ENCODE measurements at regions not wholly inside any gene's neighbourhood (a gene's known extent, or its start where the extent isn't known, plus 50 kb on each side); places are given as distances from the start of the nearest gene placed in this dataset.
"Not testable (repeated sequence)": the region's sequence is repeated elsewhere in the genome, so short reads cannot be mapped to it uniquely, and the experiment has no call there.

DNA sequence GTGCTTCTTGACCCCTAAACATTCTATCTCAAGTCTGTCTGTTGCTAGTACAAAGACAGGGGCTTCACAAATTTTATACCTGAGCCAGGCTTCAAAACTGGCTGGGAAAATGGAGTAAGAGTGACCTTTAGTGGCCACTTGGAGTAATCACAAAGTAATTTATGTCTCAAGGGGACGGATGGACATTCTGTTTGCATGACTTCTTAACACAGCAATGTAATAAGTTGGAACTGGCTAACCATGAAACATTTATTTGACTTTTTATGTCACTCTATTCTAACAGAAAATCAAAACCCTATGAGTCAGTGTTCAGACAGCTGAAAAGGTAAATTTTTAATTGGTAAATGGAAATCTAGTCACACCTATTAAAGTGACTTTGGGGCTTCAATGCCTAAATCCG lies 600.6 kb downstream of the ANKRD50 start:
- no peaks in the 10 kb centered on the region for H3K9me3 Mint-ChIP-seq
- peaks cover 8% of the 10 kb centered on the region for H3K27me3 Mint-ChIP-seq
- H3K36me3 Mint-ChIP-seq, result no peaks in the 10 kb centered on the region
- no peak for DNase-seq
- H3K4me1 Mint-ChIP-seq, result no peaks in the 10 kb centered on the region
- H3K27ac Mint-ChIP-seq, result no peak overlapping the region
- H3K4me3 Mint-ChIP-seq, result no peak overlapping the region

DNA sequence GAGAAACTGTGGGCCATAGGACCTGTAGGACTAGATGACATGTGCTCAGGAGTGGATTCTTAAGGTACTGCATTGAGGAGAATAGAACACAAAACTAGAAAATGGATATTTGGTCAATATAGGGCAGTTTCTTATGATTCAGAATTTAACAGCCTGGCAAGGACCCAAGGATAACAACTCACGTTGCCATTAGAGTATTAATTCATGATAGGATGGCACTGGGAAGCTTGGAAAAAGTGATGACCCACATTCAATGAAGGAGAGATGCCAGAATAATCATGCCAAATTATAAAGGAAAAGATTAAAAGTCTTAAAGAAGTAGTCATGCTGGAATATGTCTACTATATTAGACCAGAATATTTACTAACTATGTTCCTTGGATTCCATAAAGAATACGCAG lies 594.5 kb downstream of the ANKRD50 start:
- no peak overlapping the region for H3K4me3 Mint-ChIP-seq
- no peaks in the 10 kb centered on the region for H3K4me1 Mint-ChIP-seq
- H3K27me3 Mint-ChIP-seq, result peaks cover 2% of the 10 kb centered on the region
- H3K36me3 Mint-ChIP-seq, result no peaks in the 10 kb centered on the region
- no peak for DNase-seq
- no peak overlapping the region for H3K27ac Mint-ChIP-seq
- no peaks in the 10 kb centered on the region for H3K9me3 Mint-ChIP-seq

DNA sequence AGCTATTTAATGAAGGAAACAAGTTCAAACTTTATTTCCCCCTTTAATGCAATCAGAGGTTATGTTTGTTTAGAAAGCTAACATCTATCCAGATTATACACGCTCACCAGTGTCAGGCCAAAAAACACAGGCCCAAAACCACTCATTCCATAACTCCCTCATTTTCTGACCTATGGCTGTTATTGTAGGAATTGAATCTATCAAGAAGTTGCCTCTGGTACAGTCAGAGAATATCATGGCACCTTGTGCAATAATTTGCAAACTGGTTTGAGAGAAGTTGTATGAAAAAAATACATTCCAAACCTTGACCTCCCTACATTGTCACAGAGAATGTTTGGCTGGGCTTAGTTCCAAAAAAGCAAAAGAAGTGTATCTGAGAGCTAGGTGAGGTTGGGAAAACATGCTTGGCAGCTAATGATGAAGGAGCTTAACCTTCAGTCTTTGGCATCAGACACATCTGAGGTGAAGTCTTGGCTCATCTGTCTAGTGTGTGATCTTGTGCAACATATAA lies 591.0 kb downstream of the ANKRD50 start:
- Mint-ChIP-seq H3K4me1 (no peaks in the 10 kb centered on the region), H3K27ac (no peak overlapping the region), H3K27me3 (no peaks in the 10 kb centered on the region), H3K36me3 (no peaks in the 10 kb centered on the region), H3K9me3 (no peaks in the 10 kb centered on the region), H3K4me3 (no peak overlapping the region)
- no peak for DNase-seq

DNA sequence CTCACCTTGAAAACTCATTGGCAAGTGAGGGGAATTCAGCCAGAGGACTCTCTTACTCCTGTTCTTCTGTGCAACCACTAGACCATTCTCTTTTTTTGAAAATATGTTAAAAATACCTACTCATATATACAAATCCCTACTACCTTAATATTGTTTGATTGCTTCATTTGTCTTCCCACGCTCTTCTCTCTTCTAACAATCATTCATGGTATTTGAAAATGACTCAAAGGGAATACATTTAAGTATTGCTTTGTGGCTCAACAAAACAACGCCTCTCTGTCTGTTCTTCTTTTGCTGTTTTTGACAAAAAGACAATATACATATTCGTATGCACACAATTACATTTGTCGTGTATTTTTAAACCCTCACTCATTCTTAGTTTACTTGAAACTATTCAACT lies 589.4 kb downstream of the ANKRD50 start:
- H3K36me3 Mint-ChIP-seq, result no peaks in the 10 kb centered on the region
- DNase-seq, result no peak
- H3K4me1 Mint-ChIP-seq, result no peaks in the 10 kb centered on the region
- H3K4me3 Mint-ChIP-seq, result no peak overlapping the region
- H3K27me3 Mint-ChIP-seq, result no peaks in the 10 kb centered on the region
- no peaks in the 10 kb centered on the region for H3K9me3 Mint-ChIP-seq
- no peak overlapping the region for H3K27ac Mint-ChIP-seq

DNA sequence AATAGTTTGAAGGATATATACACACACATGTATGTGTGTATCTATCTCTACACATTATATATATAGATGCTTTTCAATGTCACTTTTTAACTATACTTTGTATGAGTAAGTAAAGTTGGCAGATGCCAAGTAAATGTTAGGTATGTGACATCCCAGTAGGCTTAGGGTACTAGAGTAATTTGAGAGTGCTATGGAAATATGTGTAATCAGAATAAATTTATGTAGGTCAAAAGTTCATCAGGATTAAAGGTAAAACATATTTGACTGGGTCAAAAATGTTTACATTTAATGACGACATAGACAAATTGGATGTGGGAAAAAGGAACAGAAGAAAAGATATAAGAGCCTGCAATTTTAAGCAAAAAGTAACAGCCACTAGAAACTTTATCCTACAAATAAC lies 588.8 kb downstream of the ANKRD50 start:
- Mint-ChIP-seq H3K4me3 (no peak overlapping the region), H3K9me3 (peaks cover 4% of the 10 kb centered on the region), H3K27ac (no peak overlapping the region), H3K27me3 (no peaks in the 10 kb centered on the region), H3K4me1 (no peaks in the 10 kb centered on the region), H3K36me3 (no peaks in the 10 kb centered on the region)
- no peak for DNase-seq

DNA sequence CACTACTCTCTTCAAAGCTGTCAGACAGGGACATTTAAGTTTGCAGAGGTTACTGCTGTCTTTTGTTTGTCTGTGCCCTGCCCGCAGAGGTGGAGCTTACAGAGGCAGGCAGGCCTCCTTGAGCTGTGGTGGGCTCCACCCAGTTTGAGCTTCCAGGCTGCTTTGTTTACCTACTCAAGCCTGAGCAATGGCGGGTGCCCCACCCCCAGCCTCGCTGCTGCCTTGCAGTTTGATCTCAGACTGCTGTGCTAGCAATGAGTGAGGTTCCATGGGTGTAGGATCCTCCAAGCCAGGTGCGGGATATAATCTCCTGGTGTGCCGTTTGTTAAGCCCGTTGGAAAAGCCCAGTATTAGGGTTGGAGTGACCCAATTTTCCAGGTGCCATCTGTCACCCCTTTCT lies 581.2 kb downstream of the ANKRD50 start:
- not testable (repeated sequence) for H3K27me3 Mint-ChIP-seq, DNase-seq, H3K27ac Mint-ChIP-seq, H3K36me3 Mint-ChIP-seq, H3K4me1 Mint-ChIP-seq, H3K4me3 Mint-ChIP-seq
- H3K9me3 Mint-ChIP-seq, result peaks cover 13% of the 10 kb centered on the region

DNA sequence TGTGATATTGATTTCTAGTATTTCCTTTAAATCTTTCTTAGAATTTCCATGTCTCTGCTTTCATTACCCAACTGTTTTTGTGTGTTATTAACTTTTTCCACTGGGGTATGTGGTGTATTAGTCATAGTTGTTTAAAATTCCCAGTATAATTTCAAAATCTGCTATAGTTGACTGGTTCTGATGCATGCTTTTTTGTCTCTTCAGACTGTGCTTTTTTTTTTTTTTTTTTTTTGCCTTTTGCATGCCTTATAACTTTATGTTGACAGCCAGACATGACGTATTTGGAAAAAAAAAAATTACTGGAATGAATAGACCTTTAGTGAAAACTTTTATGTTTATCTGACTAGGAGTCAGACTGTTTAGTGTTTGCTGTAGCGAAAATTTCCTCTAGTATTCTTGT lies 580.4 kb downstream of the ANKRD50 start:
- Mint-ChIP-seq H3K4me1 (no peaks in the 10 kb centered on the region), H3K4me3 (no peak overlapping the region), H3K27ac (no peak overlapping the region), H3K36me3 (no peaks in the 10 kb centered on the region), H3K27me3 (no peaks in the 10 kb centered on the region), H3K9me3 (peaks cover 13% of the 10 kb centered on the region)
- DNase-seq, result no peak

DNA sequence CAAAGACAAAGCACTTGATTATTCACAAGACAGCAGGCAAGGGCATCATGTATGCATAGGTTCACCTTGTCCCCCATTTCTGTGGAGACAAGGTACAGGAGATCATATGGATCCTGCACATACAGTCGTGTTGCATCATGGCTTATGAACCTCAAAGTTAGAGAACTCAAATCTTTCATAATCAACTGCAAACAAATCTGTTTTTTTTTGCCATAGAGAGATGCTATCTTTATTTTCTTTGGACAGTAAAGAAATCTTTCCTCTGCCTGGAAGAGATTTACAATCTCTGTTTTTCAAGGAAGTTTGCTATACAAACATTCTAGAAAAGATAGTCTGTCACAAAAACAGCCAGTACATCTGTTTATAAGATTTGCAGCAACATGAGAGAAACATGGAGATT lies 578.8 kb downstream of the ANKRD50 start:
- Mint-ChIP-seq H3K9me3 (peaks cover 11% of the 10 kb centered on the region), H3K27ac (no peak overlapping the region), H3K27me3 (no peaks in the 10 kb centered on the region), H3K36me3 (no peaks in the 10 kb centered on the region), H3K4me3 (no peak overlapping the region), H3K4me1 (no peaks in the 10 kb centered on the region)
- DNase-seq, result no peak

DNA sequence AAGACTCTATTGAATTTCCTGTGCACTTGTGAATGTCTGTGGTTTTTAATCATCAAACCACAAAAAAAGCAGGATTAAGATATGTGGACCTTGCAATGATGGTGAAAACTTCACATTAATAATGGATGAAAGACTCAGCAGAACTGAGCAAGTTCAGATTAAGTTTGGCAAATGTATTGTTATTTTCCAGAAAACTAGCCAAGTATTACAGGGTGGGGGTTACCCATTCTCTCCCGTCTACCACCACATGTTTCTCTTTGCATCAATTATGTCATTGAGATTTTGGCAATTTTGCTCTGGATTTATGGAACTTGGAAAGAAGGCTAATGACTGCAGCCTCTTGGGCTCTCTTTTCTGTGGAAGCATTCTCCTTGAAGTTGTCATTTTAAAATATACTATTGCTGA lies 577.1 kb downstream of the ANKRD50 start:
- Mint-ChIP-seq H3K4me1 (no peaks in the 10 kb centered on the region), H3K9me3 (peaks cover 11% of the 10 kb centered on the region), H3K27me3 (no peaks in the 10 kb centered on the region), H3K4me3 (no peak overlapping the region), H3K36me3 (no peaks in the 10 kb centered on the region), H3K27ac (no peak overlapping the region)
- no peak for DNase-seq

DNA sequence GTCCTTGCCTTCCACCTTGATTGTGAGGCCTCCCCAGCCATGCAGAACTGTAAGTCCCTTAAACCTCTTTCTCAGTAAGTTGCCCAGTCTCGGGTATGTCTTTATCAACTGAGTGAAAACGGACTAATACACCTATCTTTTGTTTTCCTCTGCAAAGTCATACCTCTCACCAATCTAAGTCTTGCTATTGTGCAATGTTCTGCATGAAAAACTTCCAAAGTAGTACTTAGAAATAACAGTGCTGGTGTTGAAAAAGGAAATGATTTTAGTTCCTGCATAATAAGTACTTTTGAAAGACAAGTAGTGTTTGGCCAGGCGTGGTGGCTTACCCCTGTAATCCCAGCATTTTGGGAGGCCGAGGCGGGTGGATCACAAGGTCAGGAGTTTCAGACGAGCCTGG lies 573.5 kb downstream of the ANKRD50 start:
- Mint-ChIP-seq H3K9me3 (peaks cover 2% of the 10 kb centered on the region), H3K27me3 (no peaks in the 10 kb centered on the region), H3K4me3 (no peak overlapping the region), H3K4me1 (no peaks in the 10 kb centered on the region), H3K27ac (no peak overlapping the region), H3K36me3 (no peaks in the 10 kb centered on the region)
- no peak for DNase-seq

DNA sequence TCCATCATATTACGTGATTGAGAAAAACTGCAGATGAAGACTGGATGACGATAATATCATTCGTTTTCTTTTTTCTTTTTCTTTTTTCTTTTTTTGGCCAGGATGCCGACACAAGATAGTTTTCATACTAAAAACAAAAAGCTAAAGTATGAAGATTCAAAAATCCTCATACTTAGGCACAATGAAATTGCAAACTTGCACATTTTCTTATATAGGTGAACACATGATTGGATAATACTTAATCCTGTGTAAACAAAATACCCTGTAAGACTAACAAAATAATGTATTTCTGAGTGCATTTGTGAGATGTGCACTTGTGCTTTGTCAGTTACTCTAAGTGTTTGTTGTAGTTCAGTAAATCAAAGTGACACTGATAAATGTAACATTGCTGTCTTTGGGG lies 568.9 kb downstream of the ANKRD50 start:
- H3K36me3 Mint-ChIP-seq, result no peaks in the 10 kb centered on the region
- no peaks in the 10 kb centered on the region for H3K27me3 Mint-ChIP-seq
- peaks cover 1% of the 10 kb centered on the region for H3K9me3 Mint-ChIP-seq
- H3K4me3 Mint-ChIP-seq, result no peak overlapping the region
- no peak for DNase-seq
- H3K4me1 Mint-ChIP-seq, result no peaks in the 10 kb centered on the region
- H3K27ac Mint-ChIP-seq, result no peak overlapping the region

DNA sequence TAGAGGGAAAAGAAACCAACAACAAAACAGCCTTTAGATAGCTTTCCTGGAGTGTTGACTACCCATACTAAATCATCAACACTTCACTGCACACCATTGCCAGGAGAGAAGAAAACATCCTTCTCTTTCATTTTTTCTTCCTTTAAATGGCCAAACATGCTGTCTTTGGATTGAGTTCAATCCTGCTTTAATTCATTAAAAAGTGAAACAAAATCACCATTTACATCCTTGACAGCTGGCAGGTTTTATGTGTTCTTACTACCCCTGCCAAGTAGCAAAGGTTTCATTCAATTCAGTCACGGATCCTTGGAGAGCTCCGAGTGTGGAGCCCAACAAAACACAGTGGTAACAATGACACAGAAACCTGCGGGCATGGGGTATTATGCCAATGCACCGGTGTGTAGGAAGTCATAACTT lies 568.3 kb downstream of the ANKRD50 start:
- no peaks in the 10 kb centered on the region for H3K4me1 Mint-ChIP-seq
- no peaks in the 10 kb centered on the region for H3K36me3 Mint-ChIP-seq
- no peak overlapping the region for H3K27ac Mint-ChIP-seq
- H3K4me3 Mint-ChIP-seq, result no peak overlapping the region
- DNase-seq, result no peak
- no peaks in the 10 kb centered on the region for H3K9me3 Mint-ChIP-seq
- H3K27me3 Mint-ChIP-seq, result peaks cover 1% of the 10 kb centered on the region

DNA sequence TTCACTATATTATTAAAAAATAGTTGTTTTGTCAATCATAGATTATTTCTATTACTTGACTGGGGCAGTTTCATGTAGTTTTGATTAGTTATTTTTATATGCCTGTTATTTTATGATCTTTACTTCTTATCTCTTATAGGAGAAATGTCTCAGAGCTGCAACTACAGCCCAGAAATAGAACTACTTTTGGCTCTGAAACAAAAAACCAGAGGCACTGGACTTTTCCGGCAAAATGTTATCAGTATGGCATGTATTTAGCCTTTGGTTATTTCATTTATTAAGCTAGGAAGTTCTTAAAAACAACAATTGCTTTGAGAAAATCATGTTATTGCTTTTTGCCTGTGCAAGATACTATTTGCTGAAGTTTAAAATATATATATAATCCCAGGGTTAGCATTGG lies 566.5 kb downstream of the ANKRD50 start:
- Mint-ChIP-seq H3K4me1 (no peaks in the 10 kb centered on the region), H3K27me3 (peaks cover 3% of the 10 kb centered on the region), H3K9me3 (no peaks in the 10 kb centered on the region), H3K4me3 (no peak overlapping the region), H3K27ac (no peak overlapping the region), H3K36me3 (no peaks in the 10 kb centered on the region)
- DNase-seq, result no peak

DNA sequence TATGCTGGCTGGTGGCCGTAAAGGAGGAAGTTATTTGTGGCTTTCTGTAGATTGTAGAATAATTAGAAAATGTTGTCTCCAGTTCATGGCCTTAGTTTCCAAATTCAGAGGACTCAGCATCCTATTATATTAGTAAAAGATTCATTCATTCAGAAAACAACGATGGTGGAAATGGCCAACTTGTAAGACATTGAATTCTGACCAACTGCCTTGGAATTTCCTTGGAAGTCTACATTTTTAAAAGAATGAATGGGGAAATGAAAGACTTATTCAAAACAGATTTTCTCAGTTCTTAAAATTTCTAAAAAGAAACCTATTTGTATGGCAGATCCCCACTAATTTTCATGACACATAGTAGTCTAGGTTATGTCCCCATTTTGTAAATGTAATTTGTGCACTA lies 561.5 kb downstream of the ANKRD50 start:
- Mint-ChIP-seq H3K4me3 (no peak overlapping the region), H3K9me3 (no peaks in the 10 kb centered on the region), H3K36me3 (no peaks in the 10 kb centered on the region), H3K4me1 (no peaks in the 10 kb centered on the region), H3K27ac (no peak overlapping the region), H3K27me3 (peaks cover 3% of the 10 kb centered on the region)
- no peak for DNase-seq

DNA sequence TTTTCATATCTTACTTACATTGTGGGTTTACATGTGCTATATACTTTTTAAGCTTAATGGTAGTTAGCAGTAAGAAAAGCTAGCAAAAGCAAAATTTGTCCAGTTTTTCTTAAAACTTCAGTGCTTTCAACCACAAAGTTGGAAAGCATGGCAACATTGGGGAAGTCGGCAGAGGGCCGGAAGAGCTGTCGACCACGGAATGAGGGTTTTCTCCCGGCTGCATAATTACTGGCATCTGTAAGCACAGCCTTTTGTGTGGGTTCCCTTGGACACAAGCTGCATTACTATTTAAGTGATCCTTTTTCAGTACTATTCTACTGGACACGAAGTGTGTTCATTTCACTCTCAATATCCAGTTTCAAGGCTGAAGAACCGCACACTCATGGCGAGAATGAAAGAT lies 560.4 kb downstream of the ANKRD50 start:
- no peaks in the 10 kb centered on the region for H3K4me1 Mint-ChIP-seq
- no peaks in the 10 kb centered on the region for H3K9me3 Mint-ChIP-seq
- H3K27me3 Mint-ChIP-seq, result peaks cover 3% of the 10 kb centered on the region
- DNase-seq, result no peak
- no peak overlapping the region for H3K4me3 Mint-ChIP-seq
- no peak overlapping the region for H3K27ac Mint-ChIP-seq
- no peaks in the 10 kb centered on the region for H3K36me3 Mint-ChIP-seq

DNA sequence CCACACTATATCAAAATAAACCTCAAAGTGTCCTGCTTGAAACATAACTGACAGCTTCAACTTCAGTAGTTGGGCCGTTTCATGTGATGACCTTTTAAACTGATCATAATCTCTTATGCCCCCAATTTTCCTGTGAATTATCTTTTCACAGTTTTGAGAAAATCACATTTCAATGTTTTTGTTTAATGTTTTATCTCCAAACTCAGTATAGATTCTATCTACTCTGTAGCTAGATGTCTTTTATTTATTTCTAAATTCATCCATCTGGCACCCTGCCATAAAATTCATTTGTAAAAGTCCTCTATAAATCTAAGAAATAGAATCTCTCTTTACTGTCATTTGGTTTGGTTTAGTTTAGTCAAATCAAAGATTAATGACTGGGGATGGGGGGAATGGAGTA lies 557.3 kb downstream of the ANKRD50 start:
- no peaks in the 10 kb centered on the region for H3K9me3 Mint-ChIP-seq
- no peaks in the 10 kb centered on the region for H3K36me3 Mint-ChIP-seq
- H3K4me3 Mint-ChIP-seq, result no peak overlapping the region
- no peaks in the 10 kb centered on the region for H3K4me1 Mint-ChIP-seq
- no peak overlapping the region for H3K27ac Mint-ChIP-seq
- DNase-seq, result no peak
- no peaks in the 10 kb centered on the region for H3K27me3 Mint-ChIP-seq
